Mesothelial cell of epicardium (in vitro differentiated cells): ENCODE measurements at regions not wholly inside any gene's neighbourhood (a gene's known extent, or its start where the extent isn't known, plus 50 kb on each side); places are given as distances from the start of the nearest gene placed in this dataset.

Experiments
- DNase-seq, 2 experiments: peaks; one replicate each; pipeline ENCODE4 v3.0.0; 2021; ENCODE audit warnings: low spot score in 2 of 2; ENCODE audit not compliant: unreplicated experiment in 2 of 2
- H3K27ac Mint-ChIP-seq: 2 replicates; pipeline ENCODE4 v1.8.0; 2021; ENCODE audit warnings: mixed read lengths
- H3K27me3 Mint-ChIP-seq: 2 replicates; pipeline ENCODE4 v1.8.0; 2021; ENCODE audit warnings: low read depth, mixed read lengths
- H3K36me3 Mint-ChIP-seq: 2 replicates; pipeline ENCODE4 v1.8.0; 2021; ENCODE audit warnings: mixed read lengths
- H3K4me1 Mint-ChIP-seq: 2 replicates; pipeline ENCODE4 v1.8.0; 2021; ENCODE audit warnings: mixed read lengths
- H3K4me3 Mint-ChIP-seq: 2 replicates; pipeline ENCODE4 v1.8.0; 2021; ENCODE audit warnings: mild to moderate bottlenecking, moderate library complexity, mixed read lengths
- H3K9me3 Mint-ChIP-seq: 2 replicates; pipeline ENCODE4 v1.8.0; 2021; ENCODE audit warnings: mixed read lengths
- CTCF ChIP-seq: fragments of 200-600 bp; sonication (generic); IDR thresholded peaks from one replicate; pipeline ENCODE4 v1.5.0; 2021; ENCODE audit warnings: antibody characterized with exemption; ENCODE audit not compliant: unreplicated experiment

- H3K4me1 Mint-ChIP-seq = peaks cover 34% of the 10 kb centered on the region
- no peaks in the 10 kb centered on the region for H3K36me3 Mint-ChIP-seq
- DNase-seq = no peak
- no peak overlapping the region for H3K27ac Mint-ChIP-seq
- TF ChIP-seq CTCF = no peak
- H3K4me3 Mint-ChIP-seq = no peak overlapping the region
- no peaks in the 10 kb centered on the region for H3K27me3 Mint-ChIP-seq
- no peaks in the 10 kb centered on the region for H3K9me3 Mint-ChIP-seq
Observed at GRCh38 chr5:74502479-74502950, 138.0 kb downstream of the ENC1 start.

- peaks cover 31% of the 10 kb centered on the region for H3K4me1 Mint-ChIP-seq
- no peak overlapping the region for H3K4me3 Mint-ChIP-seq
- H3K36me3 Mint-ChIP-seq = no peaks in the 10 kb centered on the region
- H3K9me3 Mint-ChIP-seq = no peaks in the 10 kb centered on the region
- no peaks in the 10 kb centered on the region for H3K27me3 Mint-ChIP-seq
- DNase-seq = no peak
- H3K27ac Mint-ChIP-seq = no peak overlapping the region
- TF ChIP-seq CTCF = no peak
Observed at GRCh38 chr5:74501674-74502478, 138.7 kb downstream of the ENC1 start.

GRCh38 chr5:74500110-74500917 lies 140.2 kb downstream of the ENC1 start:
- peaks cover 31% of the 10 kb centered on the region for H3K4me1 Mint-ChIP-seq
- no peak for DNase-seq
- no peaks in the 10 kb centered on the region for H3K9me3 Mint-ChIP-seq
- no peaks in the 10 kb centered on the region for H3K27me3 Mint-ChIP-seq
- no peak overlapping the region for H3K4me3 Mint-ChIP-seq
- H3K27ac Mint-ChIP-seq = peak overlapping the region; percentile 90
- H3K36me3 Mint-ChIP-seq = no peaks in the 10 kb centered on the region
- no peak for TF ChIP-seq CTCF

GRCh38 chr5:74499256-74500050 lies 141.1 kb downstream of the ENC1 start:
- no peak overlapping the region for H3K4me3 Mint-ChIP-seq
- no peak for TF ChIP-seq CTCF
- peaks cover under 1% of the 10 kb centered on the region for H3K9me3 Mint-ChIP-seq
- H3K4me1 Mint-ChIP-seq = peaks cover 31% of the 10 kb centered on the region
- DNase-seq = no peak
- H3K27ac Mint-ChIP-seq = peak overlapping the region; percentile 90
- H3K36me3 Mint-ChIP-seq = no peaks in the 10 kb centered on the region
- no peaks in the 10 kb centered on the region for H3K27me3 Mint-ChIP-seq

GRCh38 chr5:74497706-74498105 lies 142.8 kb downstream of the ENC1 start:
- Mint-ChIP-seq H3K4me1 (peaks cover 35% of the 10 kb centered on the region), H3K27me3 (no peaks in the 10 kb centered on the region), H3K9me3 (peaks cover 8% of the 10 kb centered on the region)

More at GRCh38 chr5:74497706-74498105, 142.8 kb downstream of the ENC1 start:
- Mint-ChIP-seq H3K36me3 (no peaks in the 10 kb centered on the region), H3K4me3 (no peak overlapping the region), H3K27ac (no peak overlapping the region)
- DNase-seq = no peak
- TF ChIP-seq CTCF = no peak
